PC-3 (cell line): ENCODE measurements at regions not wholly inside any gene's neighbourhood (a gene's known extent, or its start where the extent isn't known, plus 50 kb on each side); places are given as distances from the start of the nearest gene placed in this dataset.

Experiments used
- ATAC-seq: fragments of 200-7000 bp; cut with Tn5 transposase; 2 replicates; pipeline ENCODE4 v1.9.1; 2020; ENCODE audit warnings: mild to moderate bottlenecking, moderate library complexity
- BruUV-seq: library from RNA; stranded (reverse); fragments of 400-500 nt; replicated peaks from 2 replicates; lab custom pipeline; 2021; lab: Mats Ljungman, UMichigan
- CTCF ChIA-PET: fragments of 300-600 bp; sonication (Branson Sonifier 250); formaldehyde crosslinking; loops from one replicate; lab custom pipeline; 2022; ENCODE audit warnings: antibody characterized with exemption; lab: Charles Lee
- POLR2A ChIA-PET: fragments of 300-600 bp; sonication (Branson Sonifier 250); formaldehyde crosslinking; loops from one replicate; lab custom pipeline; 2022; ENCODE audit warnings: antibody characterized with exemption; ENCODE audit not compliant: unreplicated experiment; lab: Charles Lee
- DNase-seq: peaks from one replicate; pipeline ENCODE4 v3.0.0-alpha.2; 2015
- H2AFZ ChIP-seq: fragments of 300-600 bp; sonication (generic); 2 replicates; pipeline ENCODE4 v1.6.0; 2016; ENCODE audit warnings: antibody characterized with exemption, low read length
- H3F3A ChIP-seq: fragments of 300-600 bp; sonication (generic); one replicate; pipeline ENCODE4 v1.6.0; 2017; ENCODE audit warnings: antibody characterized with exemption, low read length, control low read depth, mild to moderate bottlenecking; ENCODE audit not compliant: unreplicated experiment
- H3K27ac ChIP-seq: fragments of 300-600 bp; sonication (generic); 2 replicates; pipeline ENCODE4 v1.5.1; 2016; ENCODE audit warnings: mild to moderate bottlenecking, low read length
- H3K27me3 ChIP-seq: fragments of 300-600 bp; sonication (generic); 2 replicates; pipeline ENCODE4 v1.6.1; 2016; ENCODE audit warnings: low read length, mixed read lengths
- H3K36me3 ChIP-seq: fragments of 300-600 bp; sonication (generic); 2 replicates; pipeline ENCODE4 v1.6.1; 2016; ENCODE audit warnings: low read depth, mixed run types, low read length, mixed read lengths
- H3K4me1 ChIP-seq: fragments of 300-600 bp; sonication (generic); 2 replicates; pipeline ENCODE4 v1.5.1; 2016; ENCODE audit warnings: low read length; ENCODE audit not compliant: insufficient read depth
- H3K4me2 ChIP-seq: fragments of 300-600 bp; sonication (generic); 2 replicates; pipeline ENCODE4 v1.6.0; 2016; ENCODE audit warnings: low read length
- H3K4me3 ChIP-seq: fragments of 300-600 bp; sonication (generic); 2 replicates; pipeline ENCODE4 v1.5.1; 2016; ENCODE audit warnings: mild to moderate bottlenecking, low read length, mixed read lengths
- H3K79me2 ChIP-seq: fragments of 300-600 bp; sonication (generic); 2 replicates; pipeline ENCODE4 v1.6.1; 2017; ENCODE audit warnings: low read length, mixed read lengths
- H3K9ac ChIP-seq: fragments of 300-600 bp; sonication (generic); 2 replicates; pipeline ENCODE4 v1.6.0; 2016; ENCODE audit warnings: mild to moderate bottlenecking, low read length
- H3K9me2 ChIP-seq: fragments of 300-600 bp; sonication (generic); replicated peaks from 2 replicates; pipeline ENCODE4 v1.6.1; 2016; ENCODE audit warnings: mixed run types, low read length, mixed read lengths
- H3K9me3 ChIP-seq: fragments of 300-600 bp; sonication (generic); 2 replicates; pipeline ENCODE4 v1.6.1; 2016; ENCODE audit warnings: low read length, mixed read lengths
- H4K20me1 ChIP-seq: fragments of 300-600 bp; sonication (generic); 2 replicates; pipeline ENCODE4 v1.6.1; 2016; ENCODE audit warnings: low read length, mixed read lengths
- EZH2 ChIP-seq: fragments of 300-600 bp; sonication (generic); IDR thresholded peaks from one replicate; pipeline ENCODE4 v1.6.1; 2017; ENCODE audit warnings: antibody characterized with exemption, mild to moderate bottlenecking, low read length; ENCODE audit not compliant: unreplicated experiment
- EZH2phosphoT487 ChIP-seq: fragments of 300-600 bp; sonication (generic); IDR thresholded peaks from 2 replicates; pipeline ENCODE4 v1.6.1; 2018; ENCODE audit warnings: mild to moderate bottlenecking, antibody characterized with exemption, low read length, borderline replicate concordance
- intact Hi-C: fragments of 100-400 bp; cut with micrococcal nuclease; formaldehyde crosslinking; loops from 2 replicates; pipeline ENCODE4 v1.9.0; 2023
- TF ChIP-seq, protein P1 (sequence below): fragments of 300-600 bp; sonication (generic); conservative IDR thresholded peaks from 2 replicates; pipeline ENCODE4 v1.5.1; 2017; ENCODE audit warnings: antibody characterized with exemption, low read depth, mild to moderate bottlenecking, low read length

DNA sequence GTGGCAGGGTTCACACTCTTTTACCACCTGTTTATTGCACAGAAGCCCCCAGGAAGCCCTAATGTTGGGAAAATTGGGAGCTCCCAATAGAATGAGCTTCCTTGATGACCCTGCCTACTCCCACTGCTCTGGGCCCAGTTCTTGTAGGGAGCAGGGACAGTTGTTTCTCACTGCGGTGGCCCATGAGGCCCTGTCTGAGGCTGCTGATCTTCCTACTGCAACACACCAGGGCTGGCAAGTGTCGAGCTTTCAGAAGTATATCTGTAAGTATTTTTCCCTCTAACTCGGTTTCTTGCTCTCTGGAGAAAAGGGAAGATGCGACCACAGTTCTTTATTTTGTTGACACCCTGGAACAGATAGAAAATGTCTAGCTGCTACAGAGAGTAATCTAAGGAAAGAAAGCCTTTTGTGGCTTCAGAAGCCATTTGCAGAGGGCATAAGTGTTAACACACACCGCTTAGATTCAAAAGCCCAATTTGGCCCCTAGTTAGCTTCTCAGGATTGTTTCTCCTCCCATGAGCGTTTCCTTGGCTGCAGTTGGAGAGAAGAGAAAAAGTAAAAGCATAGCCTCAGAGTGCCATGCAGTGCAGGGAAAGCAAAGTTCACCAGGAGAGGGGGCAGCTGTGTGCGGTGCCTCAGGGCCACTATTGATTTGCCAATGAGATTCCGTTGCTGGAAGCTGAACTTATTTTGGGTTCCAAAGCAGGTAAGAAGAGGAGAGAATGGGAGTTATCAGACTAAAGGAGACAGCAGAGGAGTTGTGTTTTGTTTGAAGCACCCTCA is 102.6 kb downstream of the SELENOF start:
- no peak overlapping the region for H3K4me3 ChIP-seq
- H3K9ac ChIP-seq: no peak overlapping the region
- no peak for ATAC-seq
- no TSS peak for BruUV-seq
- H3K9me3 ChIP-seq: no peaks in the 10 kb centered on the region
- H3K79me2 ChIP-seq: no peaks in the 10 kb centered on the region
- DNase-seq: no peak
- H2AFZ ChIP-seq: no peak overlapping the region
- H4K20me1 ChIP-seq: no peaks in the 10 kb centered on the region
- H3K4me2 ChIP-seq: no peak overlapping the region
- H3K27me3 ChIP-seq: no peaks in the 10 kb centered on the region
- CTCF ChIA-PET: no interaction called here
- H3F3A ChIP-seq: no peaks in the 10 kb centered on the region
- POLR2A ChIA-PET: no interaction called here
- H3K9me2 ChIP-seq: no peaks in the 10 kb centered on the region
- no peak overlapping the region for H3K27ac ChIP-seq
- H3K4me1 ChIP-seq: no peaks in the 10 kb centered on the region
- TF ChIP-seq EZH2phosphoT487 (no peak), EZH2 (no peak)
- TF ChIP-seq, protein P1, sequence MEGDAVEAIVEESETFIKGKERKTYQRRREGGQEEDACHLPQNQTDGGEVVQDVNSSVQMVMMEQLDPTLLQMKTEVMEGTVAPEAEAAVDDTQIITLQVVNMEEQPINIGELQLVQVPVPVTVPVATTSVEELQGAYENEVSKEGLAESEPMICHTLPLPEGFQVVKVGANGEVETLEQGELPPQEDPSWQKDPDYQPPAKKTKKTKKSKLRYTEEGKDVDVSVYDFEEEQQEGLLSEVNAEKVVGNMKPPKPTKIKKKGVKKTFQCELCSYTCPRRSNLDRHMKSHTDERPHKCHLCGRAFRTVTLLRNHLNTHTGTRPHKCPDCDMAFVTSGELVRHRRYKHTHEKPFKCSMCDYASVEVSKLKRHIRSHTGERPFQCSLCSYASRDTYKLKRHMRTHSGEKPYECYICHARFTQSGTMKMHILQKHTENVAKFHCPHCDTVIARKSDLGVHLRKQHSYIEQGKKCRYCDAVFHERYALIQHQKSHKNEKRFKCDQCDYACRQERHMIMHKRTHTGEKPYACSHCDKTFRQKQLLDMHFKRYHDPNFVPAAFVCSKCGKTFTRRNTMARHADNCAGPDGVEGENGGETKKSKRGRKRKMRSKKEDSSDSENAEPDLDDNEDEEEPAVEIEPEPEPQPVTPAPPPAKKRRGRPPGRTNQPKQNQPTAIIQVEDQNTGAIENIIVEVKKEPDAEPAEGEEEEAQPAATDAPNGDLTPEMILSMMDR: no peak
- H3K36me3 ChIP-seq: no peaks in the 10 kb centered on the region
- intact Hi-C loops: no loop called here

DNA sequence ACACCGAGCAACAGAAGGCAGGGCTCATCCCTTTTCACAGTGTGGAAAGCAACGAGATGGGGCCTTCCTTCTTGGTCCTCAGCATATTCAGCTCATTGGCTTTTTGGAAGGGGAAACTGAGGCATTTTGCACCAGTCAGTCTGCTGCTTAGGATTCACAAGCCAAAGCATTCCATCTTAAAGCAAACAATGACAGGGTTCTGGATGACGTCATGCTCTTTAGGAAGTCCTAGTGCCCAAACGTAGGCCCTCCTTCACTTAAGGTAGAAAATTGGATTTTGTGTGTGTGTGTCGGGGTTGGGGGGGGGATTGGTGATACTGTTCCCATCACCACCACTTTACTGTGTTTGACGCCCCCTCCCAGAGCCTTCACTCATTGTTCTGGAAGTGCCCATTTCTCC is 101.6 kb downstream of the SELENOF start:
- no peaks in the 10 kb centered on the region for H3K9me3 ChIP-seq
- H3F3A ChIP-seq: no peaks in the 10 kb centered on the region
- TF ChIP-seq, protein P1: no peak
- TF ChIP-seq EZH2 (no peak), EZH2phosphoT487 (no peak)
- no peaks in the 10 kb centered on the region for H3K79me2 ChIP-seq
- no peak overlapping the region for H2AFZ ChIP-seq
- DNase-seq (no peak), ATAC-seq (no peak)
- no TSS peak for BruUV-seq
- H3K4me2 ChIP-seq: no peak overlapping the region
- intact Hi-C loops: no loop called here
- H3K27me3 ChIP-seq: no peaks in the 10 kb centered on the region
- H3K9me2 ChIP-seq: no peaks in the 10 kb centered on the region
- H3K4me1 ChIP-seq: no peaks in the 10 kb centered on the region
- no peak overlapping the region for H3K4me3 ChIP-seq
- H3K27ac ChIP-seq: no peak overlapping the region
- H4K20me1 ChIP-seq: no peaks in the 10 kb centered on the region
- CTCF ChIA-PET: no interaction called here
- H3K9ac ChIP-seq: no peak overlapping the region
- POLR2A ChIA-PET: no interaction called here
- H3K36me3 ChIP-seq: no peaks in the 10 kb centered on the region
